GM12801 (cell line): ENCODE measurements at regions not wholly inside any gene's neighbourhood (a gene's known extent, or its start where the extent isn't known, plus 50 kb on each side); places are given as distances from the start of the nearest gene placed in this dataset.

ENCODE experiments used
- TF ChIP-seq, protein P1 (sequence below): IDR thresholded peaks from one replicate; pipeline ENCODE4 v1.5.1; 2011; ENCODE audit warnings: control low read depth; ENCODE audit not compliant: insufficient read length; ENCODE audit errors: extremely low read depth

DNA sequence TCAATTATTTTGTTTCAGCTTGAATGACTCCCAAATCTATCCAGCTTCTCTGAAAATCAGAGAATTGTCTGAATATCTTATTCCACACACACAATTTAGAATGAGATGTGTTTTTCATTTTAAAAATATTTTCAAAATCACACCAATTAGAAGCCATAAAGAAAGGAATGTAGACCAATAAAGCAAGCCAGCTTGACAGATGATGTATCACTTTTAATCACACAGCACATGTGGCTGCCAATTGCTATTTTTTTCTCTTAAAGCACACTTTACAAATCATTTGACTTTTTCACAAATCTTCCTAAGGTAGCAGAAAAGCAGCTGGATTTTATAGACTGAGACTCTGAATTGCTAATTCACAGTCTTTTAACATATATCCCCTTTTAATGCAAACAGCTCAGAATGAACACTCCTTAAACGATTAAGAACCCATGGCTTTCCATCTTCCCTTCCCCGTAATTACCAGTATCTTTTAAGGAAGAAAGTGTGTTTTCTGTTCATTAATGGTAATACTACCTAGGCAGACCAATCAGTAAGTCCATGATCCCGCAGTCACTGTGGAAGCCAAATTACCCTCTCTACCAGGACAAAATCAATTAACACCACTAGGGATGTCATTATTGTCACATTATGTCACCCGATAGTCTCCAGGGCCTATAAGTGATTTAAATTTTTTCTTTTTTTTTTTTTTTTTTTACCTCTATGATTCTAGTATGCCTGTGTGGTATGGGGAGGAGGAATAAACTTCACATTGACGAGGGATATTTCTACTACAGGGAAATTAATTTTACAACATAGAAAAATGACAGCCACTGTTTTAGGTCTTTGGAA, 250.0 kb upstream of the VEPH1 start:
- TF ChIP-seq, protein P1, sequence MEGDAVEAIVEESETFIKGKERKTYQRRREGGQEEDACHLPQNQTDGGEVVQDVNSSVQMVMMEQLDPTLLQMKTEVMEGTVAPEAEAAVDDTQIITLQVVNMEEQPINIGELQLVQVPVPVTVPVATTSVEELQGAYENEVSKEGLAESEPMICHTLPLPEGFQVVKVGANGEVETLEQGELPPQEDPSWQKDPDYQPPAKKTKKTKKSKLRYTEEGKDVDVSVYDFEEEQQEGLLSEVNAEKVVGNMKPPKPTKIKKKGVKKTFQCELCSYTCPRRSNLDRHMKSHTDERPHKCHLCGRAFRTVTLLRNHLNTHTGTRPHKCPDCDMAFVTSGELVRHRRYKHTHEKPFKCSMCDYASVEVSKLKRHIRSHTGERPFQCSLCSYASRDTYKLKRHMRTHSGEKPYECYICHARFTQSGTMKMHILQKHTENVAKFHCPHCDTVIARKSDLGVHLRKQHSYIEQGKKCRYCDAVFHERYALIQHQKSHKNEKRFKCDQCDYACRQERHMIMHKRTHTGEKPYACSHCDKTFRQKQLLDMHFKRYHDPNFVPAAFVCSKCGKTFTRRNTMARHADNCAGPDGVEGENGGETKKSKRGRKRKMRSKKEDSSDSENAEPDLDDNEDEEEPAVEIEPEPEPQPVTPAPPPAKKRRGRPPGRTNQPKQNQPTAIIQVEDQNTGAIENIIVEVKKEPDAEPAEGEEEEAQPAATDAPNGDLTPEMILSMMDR: no peak

DNA sequence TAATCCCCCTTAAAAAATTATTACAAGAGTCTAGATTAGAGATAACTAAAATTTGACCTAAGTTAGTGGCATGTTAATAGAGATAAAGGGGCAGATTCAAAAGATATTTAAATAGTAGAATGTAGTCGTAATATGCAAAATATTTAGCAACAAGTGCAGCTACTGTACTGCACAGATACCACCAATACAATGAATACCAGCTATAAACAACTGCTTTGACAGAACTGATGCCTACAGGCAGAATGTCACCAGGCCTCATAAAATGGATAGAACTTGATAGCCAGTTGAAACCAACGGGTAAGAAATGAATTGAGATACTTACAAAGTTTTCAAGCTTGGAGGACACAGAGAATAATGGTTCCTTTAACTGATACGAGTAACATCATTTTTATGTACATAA, 249.3 kb upstream of the VEPH1 start:
- TF ChIP-seq, protein P1: no peak

DNA sequence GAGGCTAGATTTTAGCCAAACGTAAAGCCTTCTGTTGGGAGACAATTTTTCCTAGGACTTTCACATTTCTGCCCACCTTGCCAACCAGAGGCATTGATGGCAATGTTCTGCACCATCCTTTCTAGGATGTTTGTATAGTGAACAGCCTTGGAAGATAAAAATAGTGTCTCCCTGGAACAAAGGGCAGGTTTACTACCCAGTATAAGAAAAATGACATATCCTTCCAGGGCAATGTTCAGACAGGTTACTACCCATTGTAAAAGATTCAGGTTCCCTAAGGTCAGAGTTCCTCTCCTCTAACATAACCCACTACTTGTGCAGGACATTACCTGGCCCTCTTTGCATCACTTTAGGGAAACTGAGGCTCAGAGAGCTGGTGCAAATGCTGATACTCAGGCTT, 248.2 kb upstream of the VEPH1 start:
- TF ChIP-seq, protein P1: no peak

DNA sequence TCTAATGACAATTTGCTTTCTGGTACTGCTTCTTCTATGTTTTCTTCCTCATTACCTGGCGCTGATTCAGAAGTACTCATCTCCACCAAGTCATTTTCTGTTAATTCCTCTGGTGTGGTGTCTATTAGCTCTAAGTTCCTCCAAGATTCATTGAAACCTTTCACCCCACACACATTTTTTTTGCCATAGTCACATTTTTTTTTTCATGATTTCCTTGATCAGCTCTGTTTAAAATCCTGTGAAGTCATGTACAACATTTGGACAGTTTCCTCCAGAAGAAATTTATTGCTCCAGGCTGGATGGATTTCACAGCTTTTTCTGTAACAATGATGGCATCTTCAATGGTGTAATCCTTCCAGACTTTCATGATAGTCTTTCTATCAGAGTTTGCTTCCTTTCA, 243.2 kb upstream of the VEPH1 start:
- TF ChIP-seq, protein P1: no peak

DNA sequence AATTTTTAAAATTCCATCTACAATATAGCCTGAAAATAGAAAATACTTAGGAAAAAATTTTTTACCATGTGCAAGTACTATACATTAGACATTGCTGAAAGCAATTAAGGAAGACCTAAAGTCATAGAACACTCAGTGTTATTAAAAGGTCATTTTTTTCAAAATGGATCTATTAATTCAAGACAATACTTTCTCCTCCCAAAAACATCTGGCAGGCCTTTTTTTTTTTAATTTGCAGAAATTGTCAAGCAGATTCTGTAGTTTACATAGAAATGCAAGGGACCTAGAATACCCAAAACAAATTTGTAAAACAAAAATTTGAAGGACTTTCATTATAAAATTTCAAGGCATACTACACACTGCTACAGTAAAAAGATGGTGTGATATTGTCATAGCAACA, 238.4 kb upstream of the VEPH1 start:
- TF ChIP-seq, protein P1: no peak

DNA sequence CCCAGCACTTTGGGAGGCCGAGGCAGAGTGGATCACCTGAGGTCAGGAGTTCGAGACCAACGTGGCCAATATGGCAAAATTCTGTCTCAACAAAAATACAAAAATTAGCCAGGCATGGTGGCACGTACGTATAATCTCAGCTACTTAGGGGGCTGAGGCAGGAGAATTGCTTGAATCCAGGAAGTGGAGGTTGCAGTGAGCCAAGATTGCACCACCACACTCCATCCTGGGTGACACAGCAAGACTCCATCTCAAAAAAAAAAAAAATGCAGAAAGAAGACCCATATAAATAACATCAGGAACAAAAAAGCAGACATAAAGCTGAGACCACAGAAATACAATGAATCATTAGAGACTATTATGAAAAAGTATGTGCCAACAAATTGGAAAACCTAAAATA, 235.2 kb upstream of the VEPH1 start:
- TF ChIP-seq, protein P1: no peak

DNA sequence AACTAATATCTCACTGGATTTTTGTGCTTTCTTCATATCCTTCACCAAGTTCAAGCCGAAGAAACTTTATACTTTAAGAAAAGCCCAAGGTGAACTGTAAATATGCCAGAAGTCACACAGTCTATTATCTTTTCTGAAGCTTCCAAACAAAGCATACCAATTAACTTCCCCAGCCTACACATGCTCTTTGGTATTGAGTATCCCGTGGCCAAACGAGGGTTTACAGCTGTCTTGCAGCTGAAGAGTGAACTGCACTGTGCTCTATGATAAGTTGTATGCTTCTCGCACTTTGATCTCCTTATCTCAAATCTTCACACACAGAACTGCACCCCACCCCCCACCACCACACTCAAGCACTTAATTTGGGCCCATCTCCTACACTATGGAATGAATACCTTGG, 215.6 kb upstream of the VEPH1 start:
- TF ChIP-seq, protein P1: no peak

DNA sequence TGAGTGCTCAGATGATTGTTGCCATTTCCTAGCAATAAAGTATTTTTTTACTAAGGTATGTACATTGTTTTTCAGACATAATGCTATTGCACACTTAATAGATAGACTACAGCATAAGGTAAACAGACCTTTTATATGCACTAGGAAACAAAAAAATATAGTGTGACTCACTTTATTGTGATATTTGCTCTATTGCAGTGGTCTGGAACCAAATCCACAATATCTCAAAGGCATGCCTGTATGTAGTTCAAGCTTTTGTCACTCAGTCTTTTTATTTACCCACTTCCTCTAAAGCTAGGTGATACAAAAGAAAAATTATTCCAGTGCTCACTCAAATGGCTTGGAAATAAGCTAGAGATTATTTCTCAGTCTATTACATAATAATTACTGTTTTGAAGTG, 209.9 kb upstream of the VEPH1 start:
- TF ChIP-seq, protein P1: no peak
